GM23338 (cell line): ENCODE measurements at regions not wholly inside any gene's neighbourhood (a gene's known extent, or its start where the extent isn't known, plus 50 kb on each side); places are given as distances from the start of the nearest gene placed in this dataset.

Source experiments
- CTCF ChIP-seq, 2 experiments: fragments of 200-600 bp in 1 of 2; sonication (generic) in 1 of 2; conservative IDR thresholded peaks; 2 replicates each; pipeline versions ENCODE4 v1.5.1 to v1.6.1; 2016 to 2017; ENCODE audit warnings: antibody characterized with exemption in 2 of 2, low read depth in 2 of 2, mild to moderate bottlenecking in 2 of 2, moderate library complexity in 1 of 2
- EZH2 ChIP-seq: fragments of 200-600 bp; sonication (generic); IDR thresholded peaks from one replicate; pipeline ENCODE4 v1.8.0; 2017; ENCODE audit warnings: antibody characterized with exemption, mild to moderate bottlenecking, low read depth; ENCODE audit not compliant: unreplicated experiment
- EZH2phosphoT487 ChIP-seq: fragments of 200-600 bp; sonication (generic); IDR thresholded peaks from one replicate; pipeline ENCODE4 v1.8.1; 2018; ENCODE audit warnings: antibody characterized with exemption; ENCODE audit not compliant: unreplicated experiment
- NANOG ChIP-seq: IDR thresholded peaks from 2 replicates; pipeline ENCODE4 v1.6.1; 2016; ENCODE audit warnings: antibody characterized with exemption, borderline replicate concordance
- POLR2AphosphoS5 ChIP-seq: IDR thresholded peaks from 2 replicates; pipeline ENCODE4 v1.6.1; 2016; ENCODE audit warnings: antibody characterized with exemption, low read depth
- REST ChIP-seq: IDR thresholded peaks from one replicate; pipeline ENCODE4 v1.6.1; 2018; ENCODE audit warnings: antibody characterized with exemption; ENCODE audit not compliant: unreplicated experiment

GRCh38 chr10:44835300-44835699 is 75.8 kb upstream of the TMEM72 start:
- TF ChIP-seq CTCF (conservative IDR thresholded peaks at IDR 0.05; ENCODE audit: low read depth in 2 of 2), result no peak
- no peak for TF ChIP-seq REST
- no peak for TF ChIP-seq POLR2AphosphoS5
- TF ChIP-seq EZH2, result no peak
- no peak for TF ChIP-seq NANOG
- no peak for TF ChIP-seq EZH2phosphoT487
